GM21515 (cell line): ENCODE measurements at regions not wholly inside any gene's neighbourhood (a gene's known extent, or its start where the extent isn't known, plus 50 kb on each side); places are given as distances from the start of the nearest gene placed in this dataset.

Source experiments
- ATAC-seq: cut with Tn5 transposase; IDR thresholded peaks from one replicate; pipeline ENCODE4 v1.9.1; 2021; ENCODE audit not compliant: unreplicated experiment

- no peak for ATAC-seq
Measured at GRCh38 chr13:47459512-47459911, 541.6 kb downstream of the SUCLA2 start.

- no peak for ATAC-seq
Measured at GRCh38 chr13:47457626-47458025, 543.4 kb downstream of the SUCLA2 start.

GRCh38 chr13:47455626-47456025 lies 545.4 kb downstream of the SUCLA2 start:
- ATAC-seq, result no peak

GRCh38 chr13:47454986-47455385 lies 546.1 kb downstream of the SUCLA2 start:
- no peak for ATAC-seq

GRCh38 chr13:47437406-47437805 lies 540.6 kb upstream of the HTR2A start:
- ATAC-seq, result no peak

GRCh38 chr13:47433461-47434005 lies 536.7 kb upstream of the HTR2A start:
- no peak for ATAC-seq

- ATAC-seq, result no peak
Measured at GRCh38 chr13:47426126-47426849, 529.4 kb upstream of the HTR2A start.

- ATAC-seq, result no peak
Measured at GRCh38 chr13:47421525-47421924, 524.7 kb upstream of the HTR2A start.

GRCh38 chr13:47420568-47420967 lies 523.7 kb upstream of the HTR2A start:
- no peak for ATAC-seq

- ATAC-seq, result no peak
Measured at GRCh38 chr13:47420020-47420419, 523.2 kb upstream of the HTR2A start.

- ATAC-seq, result no peak
Measured at GRCh38 chr13:47418206-47418920, 521.5 kb upstream of the HTR2A start.

GRCh38 chr13:47417485-47417884 lies 520.6 kb upstream of the HTR2A start:
- ATAC-seq, result no peak

- no peak for ATAC-seq
Measured at GRCh38 chr13:47415048-47415447, 518.2 kb upstream of the HTR2A start.

GRCh38 chr13:47413526-47413925 lies 516.7 kb upstream of the HTR2A start:
- no peak for ATAC-seq

GRCh38 chr13:47413112-47413511 lies 516.3 kb upstream of the HTR2A start:
- ATAC-seq, result no peak

GRCh38 chr13:47409778-47410177 lies 512.9 kb upstream of the HTR2A start:
- no peak for ATAC-seq

- no peak for ATAC-seq
Measured at GRCh38 chr13:47408546-47409319, 511.9 kb upstream of the HTR2A start.

GRCh38 chr13:47407808-47408207 lies 511.0 kb upstream of the HTR2A start:
- ATAC-seq, result no peak

GRCh38 chr13:47399599-47399998 lies 502.7 kb upstream of the HTR2A start:
- no peak for ATAC-seq

GRCh38 chr13:47397739-47398138 lies 500.9 kb upstream of the HTR2A start:
- no peak for ATAC-seq

GRCh38 chr13:47396915-47397314 lies 500.1 kb upstream of the HTR2A start:
- no peak for ATAC-seq

GRCh38 chr13:47374741-47375140 lies 477.9 kb upstream of the HTR2A start:
- ATAC-seq, result no peak
